ENCODE measurements at regions not wholly inside any gene's neighbourhood (a gene's known extent, or its start where the extent isn't known, plus 50 kb on each side); places are given as distances from the start of the nearest gene placed in this dataset.

DNA sequence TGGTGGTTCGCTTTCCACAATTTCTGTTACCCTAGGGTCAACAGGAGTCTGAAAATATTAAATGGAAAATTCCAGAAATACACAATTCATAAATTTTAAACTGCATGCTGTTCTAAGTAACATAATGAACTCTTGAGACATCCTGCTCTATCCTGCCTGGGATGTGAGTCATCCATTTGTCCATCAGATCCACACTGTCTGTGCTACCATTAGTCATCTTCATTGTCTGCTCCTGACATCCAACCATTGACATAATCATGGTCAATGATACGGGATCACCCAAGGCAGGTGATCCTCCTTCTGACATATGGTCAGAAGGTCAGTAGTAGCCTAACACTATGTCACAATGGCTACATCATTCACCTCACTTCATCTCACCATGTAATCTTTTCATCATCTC lies 276.7 kb upstream of the KIF2A start:
- in situ Hi-C loops (cut with HindIII; ENCODE audit: low sequenced_read_pairs): no loop called here

DNA sequence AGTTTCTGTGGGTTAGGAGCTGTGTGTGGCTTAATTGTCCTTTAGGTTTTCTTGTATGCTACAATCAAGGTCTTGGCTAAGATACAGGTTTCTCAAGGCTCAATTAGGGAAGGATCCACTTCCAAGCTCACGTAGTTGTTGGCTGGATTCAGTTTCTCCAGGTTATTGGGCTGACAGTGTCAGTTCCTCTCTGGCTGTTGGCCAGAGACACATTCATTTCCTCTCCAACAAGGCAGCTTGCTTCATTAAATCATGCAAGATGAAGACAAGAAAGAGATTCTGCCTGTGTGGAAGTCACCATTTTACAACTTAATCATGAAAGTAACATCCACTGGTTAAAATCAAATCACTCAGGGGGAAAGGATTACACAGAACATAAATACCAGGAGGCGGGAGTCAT lies 275.7 kb upstream of the KIF2A start:
- in situ Hi-C loops (cut with HindIII; ENCODE audit: low sequenced_read_pairs): no loop called here
- no peak for DNase-seq (ENCODE audit: low read depth)
- TF ChIP-seq, protein P1, sequence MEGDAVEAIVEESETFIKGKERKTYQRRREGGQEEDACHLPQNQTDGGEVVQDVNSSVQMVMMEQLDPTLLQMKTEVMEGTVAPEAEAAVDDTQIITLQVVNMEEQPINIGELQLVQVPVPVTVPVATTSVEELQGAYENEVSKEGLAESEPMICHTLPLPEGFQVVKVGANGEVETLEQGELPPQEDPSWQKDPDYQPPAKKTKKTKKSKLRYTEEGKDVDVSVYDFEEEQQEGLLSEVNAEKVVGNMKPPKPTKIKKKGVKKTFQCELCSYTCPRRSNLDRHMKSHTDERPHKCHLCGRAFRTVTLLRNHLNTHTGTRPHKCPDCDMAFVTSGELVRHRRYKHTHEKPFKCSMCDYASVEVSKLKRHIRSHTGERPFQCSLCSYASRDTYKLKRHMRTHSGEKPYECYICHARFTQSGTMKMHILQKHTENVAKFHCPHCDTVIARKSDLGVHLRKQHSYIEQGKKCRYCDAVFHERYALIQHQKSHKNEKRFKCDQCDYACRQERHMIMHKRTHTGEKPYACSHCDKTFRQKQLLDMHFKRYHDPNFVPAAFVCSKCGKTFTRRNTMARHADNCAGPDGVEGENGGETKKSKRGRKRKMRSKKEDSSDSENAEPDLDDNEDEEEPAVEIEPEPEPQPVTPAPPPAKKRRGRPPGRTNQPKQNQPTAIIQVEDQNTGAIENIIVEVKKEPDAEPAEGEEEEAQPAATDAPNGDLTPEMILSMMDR (IDR thresholded peaks at IDR 0.05; ENCODE audit: low read depth, low read length, missing control alignments): no peak
- H3K4me3 ChIP-seq (ENCODE audit: low read depth, low read length): no peak overlapping the region

More for the DNA sequence above, 276.7 kb upstream of the KIF2A start:
- no peak overlapping the region for H3K4me3 ChIP-seq (ENCODE audit: low read depth, low read length)
- DNase-seq (ENCODE audit: low read depth): no peak
- TF ChIP-seq, protein P1 (IDR thresholded peaks at IDR 0.05; ENCODE audit: low read depth, low read length, missing control alignments): no peak

DNA sequence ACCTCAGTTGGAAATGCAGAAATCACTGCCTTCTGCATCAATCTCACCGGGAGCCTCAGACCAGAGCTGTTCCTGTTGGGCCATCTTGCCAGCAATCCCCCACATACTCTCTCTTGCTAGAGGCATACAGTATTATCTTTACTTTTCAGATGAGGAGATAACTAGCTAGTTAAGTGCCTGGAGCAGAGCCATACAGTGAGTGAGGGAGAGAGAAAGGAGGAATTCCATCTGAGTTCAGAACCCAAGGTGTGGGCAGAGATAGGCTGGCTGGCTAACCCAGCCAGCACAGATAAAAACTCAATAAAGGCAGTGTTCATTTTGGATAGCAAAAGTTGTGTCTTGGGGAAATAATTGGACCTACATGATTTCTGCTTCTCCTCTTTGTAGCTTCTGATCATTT lies 268.0 kb upstream of the KIF2A start:
- no peak for DNase-seq (ENCODE audit: low read depth)
- in situ Hi-C loops (cut with HindIII; ENCODE audit: low sequenced_read_pairs): no loop called here
- TF ChIP-seq, protein P1 (IDR thresholded peaks at IDR 0.05; ENCODE audit: low read depth, low read length, missing control alignments): no peak
- no peak overlapping the region for H3K4me3 ChIP-seq (ENCODE audit: low read depth, low read length)

DNA sequence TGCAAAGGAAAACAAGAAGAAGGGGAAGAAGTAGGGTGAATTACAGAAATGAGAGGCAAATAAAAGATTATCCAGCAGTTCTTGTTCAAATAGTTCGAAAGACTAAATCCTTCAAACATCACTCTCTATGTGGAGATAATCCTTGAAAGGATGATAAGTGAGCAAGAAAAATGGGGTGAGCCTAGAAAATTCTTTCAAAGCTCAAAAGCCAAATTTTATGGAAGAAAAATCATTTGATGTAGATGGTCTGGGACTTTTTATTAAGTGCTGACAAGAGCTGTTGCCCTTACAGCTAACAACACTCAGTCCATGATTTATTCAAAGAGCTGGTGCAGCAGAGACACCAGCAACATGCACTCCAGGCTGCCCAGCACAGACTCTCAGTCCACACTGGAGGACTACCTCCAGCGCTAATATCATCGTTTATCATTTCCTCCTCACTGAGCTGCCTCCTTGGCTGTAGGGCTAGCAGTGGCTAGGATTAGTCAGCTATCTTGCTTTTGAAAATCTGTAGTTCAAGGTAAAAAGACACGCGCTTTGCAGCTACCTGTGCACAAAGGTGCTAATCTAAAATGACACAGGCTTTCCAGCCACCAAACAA lies 264.8 kb upstream of the KIF2A start:
- H3K4me3 ChIP-seq (ENCODE audit: low read depth, low read length): no peak overlapping the region
- TF ChIP-seq, protein P1 (IDR thresholded peaks at IDR 0.05; ENCODE audit: low read depth, low read length, missing control alignments): no peak
- DNase-seq (ENCODE audit: low read depth): no peak
- in situ Hi-C loops (cut with HindIII; ENCODE audit: low sequenced_read_pairs): no loop called here

DNA sequence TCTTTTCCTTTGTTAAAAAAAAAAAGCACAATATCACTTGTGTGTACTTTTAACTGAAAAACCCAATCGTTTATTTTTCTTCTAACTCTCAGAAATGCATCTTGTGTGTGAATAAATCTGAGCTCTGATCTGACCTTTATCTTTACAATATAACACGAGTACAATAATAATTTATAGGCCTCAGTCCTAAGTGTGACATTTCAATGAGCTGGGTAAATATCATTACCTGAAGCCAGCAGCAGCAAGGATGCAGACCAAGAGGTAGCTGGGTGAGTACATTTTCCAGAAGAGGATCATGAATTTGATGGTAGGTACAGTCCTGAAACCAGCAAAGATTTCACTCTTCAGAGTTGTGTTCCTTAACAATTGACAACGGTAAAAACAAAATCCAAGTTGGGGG lies 264.0 kb upstream of the KIF2A start:
- DNase-seq (ENCODE audit: low read depth): no peak
- no peak overlapping the region for H3K4me3 ChIP-seq (ENCODE audit: low read depth, low read length)
- TF ChIP-seq, protein P1 (IDR thresholded peaks at IDR 0.05; ENCODE audit: low read depth, low read length, missing control alignments): no peak
- in situ Hi-C loops (cut with HindIII; ENCODE audit: low sequenced_read_pairs): no loop called here

DNA sequence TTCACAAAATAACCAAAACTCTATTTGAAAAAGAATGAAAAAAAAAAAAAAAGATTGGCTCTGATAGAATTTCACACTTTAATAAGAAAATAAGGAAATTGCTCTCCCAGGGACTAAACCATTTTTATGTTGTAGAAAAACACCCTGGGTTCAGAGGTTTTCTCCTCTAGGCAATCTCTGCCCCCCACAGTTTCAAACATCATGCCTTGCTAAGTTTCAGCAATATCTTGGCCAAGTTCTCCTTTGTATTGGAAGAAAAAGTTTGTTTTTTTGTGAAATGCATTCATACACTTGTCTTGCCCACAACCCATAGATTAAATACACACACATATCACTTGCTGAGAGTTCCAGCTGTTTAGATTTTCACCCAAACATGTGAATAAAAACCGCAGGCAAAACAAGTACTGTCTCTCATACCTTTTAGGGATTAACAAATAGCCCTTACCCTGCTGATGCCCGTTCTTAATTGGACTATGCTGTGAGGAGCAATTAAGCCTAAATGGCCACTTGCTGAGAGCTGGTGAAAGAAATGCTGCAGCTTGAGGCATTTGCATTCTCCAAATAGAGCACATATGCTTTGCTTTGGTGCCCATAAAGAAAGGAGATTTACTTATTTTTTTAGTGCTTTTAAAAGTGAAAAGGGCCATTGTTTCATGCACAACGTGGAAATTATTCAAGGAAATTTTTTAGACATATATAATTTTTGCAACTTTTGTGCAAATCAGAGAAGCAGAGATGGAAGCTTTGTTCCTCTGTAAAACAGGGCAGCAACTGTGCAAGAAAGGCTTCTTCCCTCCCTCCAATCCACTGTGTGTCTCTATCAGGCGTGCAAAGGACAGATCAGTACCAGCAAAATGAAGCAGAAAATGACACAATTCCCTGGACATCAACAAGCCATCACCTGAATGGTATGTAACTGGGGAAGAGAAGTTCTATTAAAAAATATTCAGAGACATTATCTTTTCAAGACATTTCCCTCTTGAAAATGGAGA lies 262.4 kb upstream of the KIF2A start:
- in situ Hi-C loops (cut with HindIII; ENCODE audit: low sequenced_read_pairs): no loop called here
- H3K4me3 ChIP-seq (ENCODE audit: low read depth, low read length): no peak overlapping the region
- no peak for DNase-seq (ENCODE audit: low read depth)
- TF ChIP-seq, protein P1 (IDR thresholded peaks at IDR 0.05; ENCODE audit: low read depth, low read length, missing control alignments): no peak
